Upper lobe of left lung (tissue), 4 donors: ENCODE measurements at regions not wholly inside any gene's neighbourhood (a gene's known extent, or its start where the extent isn't known, plus 50 kb on each side); places are given as distances from the start of the nearest gene placed in this dataset.
"Not testable (repeated sequence)": the region's sequence is repeated elsewhere in the genome, so short reads cannot be mapped to it uniquely, and the experiment has no call there.

ENCODE experiments used
- CTCF ChIP-seq, 6 experiments: fragments of 450-650 bp in 4 of 6; fragments of 200-600 bp in 2 of 6; sonication (generic) in 2 of 6; IDR thresholded peaks; one replicate each; pipeline ENCODE4 v1.5.1; 2016 to 2019; ENCODE audit warnings: antibody characterized with exemption in 6 of 6
- EP300 ChIP-seq, 4 donors: sonication (generic); formaldehyde crosslinking; IDR thresholded peaks; one replicate each; pipeline ENCODE4 v1.5.1; 2017; ENCODE audit warnings: antibody characterized with exemption in 4 of 4, control low read depth in 2 of 4

GRCh38 chr17:30650149-30650548, 172.9 kb downstream of the GOSR1 start:
- TF ChIP-seq CTCF, EP300 (IDR thresholded peaks at IDR 0.05): not testable (repeated sequence)
